ENCODE measurements at regions not wholly inside any gene's neighbourhood (a gene's known extent, or its start where the extent isn't known, plus 50 kb on each side); places are given as distances from the start of the nearest gene placed in this dataset.

DNA sequence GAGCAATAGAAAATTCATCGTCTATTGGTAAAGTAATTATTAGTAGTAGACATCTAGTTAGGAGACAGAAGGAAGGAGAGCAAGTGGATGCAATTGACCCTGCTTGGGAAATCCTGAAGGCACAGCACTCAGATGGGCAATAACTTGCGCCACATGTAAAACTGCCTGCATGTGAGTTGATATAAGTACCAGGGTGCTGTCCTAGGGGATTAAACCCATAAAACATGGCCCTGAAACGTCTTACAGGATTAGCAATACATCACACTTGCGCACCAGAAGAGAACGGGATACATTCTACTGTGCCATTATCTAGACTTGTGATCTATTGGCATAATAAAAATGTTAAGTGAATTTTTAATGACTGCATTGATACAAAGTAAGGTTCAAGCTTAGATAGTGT lies 277.5 kb upstream of the LYPLAL1 start:
- H3K36me3 ChIP-seq (ENCODE audit: insufficient read depth, low read length) = no peaks in the 10 kb centered on the region
- TF ChIP-seq EZH2 (IDR thresholded peaks at IDR 0.05) = no peak
- TF ChIP-seq POLR2AphosphoS5 (IDR thresholded peaks at IDR 0.05; ENCODE audit: borderline replicate concordance, low read depth, low read length) = no peak
- no peak for TF ChIP-seq FOXP2 (optimal IDR thresholded peaks at IDR 0.05; ENCODE audit: control extremely low read depth, extremely low read length, insufficient read depth)
- no peak overlapping the region for H3K27ac ChIP-seq
- no peaks in the 10 kb centered on the region for H3K9me3 ChIP-seq (ENCODE audit: low read depth, low read length)
- H3K9ac ChIP-seq (ENCODE audit: insufficient read length) = no peak overlapping the region
- DNase-seq (ENCODE audit: low read depth, low spot score) = no peak
- H3K4me3 ChIP-seq = no peak overlapping the region

DNA sequence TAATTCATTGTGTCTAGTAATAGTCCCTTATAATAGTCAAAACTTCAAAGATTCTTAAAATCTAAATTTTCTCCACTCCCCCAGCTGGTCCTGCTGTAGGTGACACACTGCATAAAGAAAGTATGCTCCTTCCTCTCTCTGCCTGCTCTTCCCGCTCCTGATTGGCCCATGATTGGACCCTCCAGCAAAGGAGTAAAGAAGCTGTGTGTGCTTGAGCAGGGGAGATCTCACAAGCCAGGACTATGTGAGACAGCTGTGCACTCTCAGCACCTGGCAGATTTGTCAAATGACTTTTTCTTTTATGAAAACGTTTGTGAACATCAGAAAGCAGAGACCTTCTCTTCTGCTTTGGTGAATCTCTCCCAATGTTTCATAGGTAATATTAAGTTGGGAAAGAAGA lies 274.8 kb upstream of the LYPLAL1 start:
- Histone ChIP-seq H3K36me3 (ENCODE audit: insufficient read depth, low read length) (no peaks in the 10 kb centered on the region), H3K27ac (no peak overlapping the region), H3K4me3 (no peak overlapping the region), H3K9ac (ENCODE audit: insufficient read length) (no peak overlapping the region), H3K9me3 (ENCODE audit: low read depth, low read length) (no peaks in the 10 kb centered on the region)
- no peak for DNase-seq (ENCODE audit: low read depth, low spot score)
- TF ChIP-seq POLR2AphosphoS5 (IDR thresholded peaks at IDR 0.05; ENCODE audit: borderline replicate concordance, low read depth, low read length) = no peak
- no peak for TF ChIP-seq FOXP2 (optimal IDR thresholded peaks at IDR 0.05; ENCODE audit: control extremely low read depth, extremely low read length, insufficient read depth)
- no peak for TF ChIP-seq EZH2 (IDR thresholded peaks at IDR 0.05)

DNA sequence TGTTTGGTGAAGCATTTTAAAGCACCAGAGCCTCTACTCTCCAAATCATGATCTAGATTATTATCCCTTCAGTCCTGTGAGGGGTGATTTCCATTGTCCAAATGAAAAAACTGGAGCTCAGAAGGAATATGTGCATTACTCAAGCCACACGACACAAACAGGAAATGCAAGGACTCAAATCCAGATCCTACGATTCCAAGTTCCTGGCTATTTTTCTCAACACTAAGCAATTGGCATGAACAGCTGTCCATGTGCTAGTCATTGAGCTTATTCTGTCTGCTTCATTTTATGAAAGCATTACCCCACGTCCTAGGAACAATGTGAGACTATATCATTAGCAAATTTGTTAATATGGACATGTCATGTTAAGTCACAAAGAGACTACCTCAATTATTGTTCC lies 273.1 kb upstream of the LYPLAL1 start:
- no peak overlapping the region for H3K4me3 ChIP-seq
- no peak overlapping the region for H3K27ac ChIP-seq
- H3K36me3 ChIP-seq (ENCODE audit: insufficient read depth, low read length) = no peaks in the 10 kb centered on the region
- DNase-seq (ENCODE audit: low read depth, low spot score) = no peak
- H3K9ac ChIP-seq (ENCODE audit: insufficient read length) = no peak overlapping the region
- TF ChIP-seq POLR2AphosphoS5 (IDR thresholded peaks at IDR 0.05; ENCODE audit: borderline replicate concordance, low read depth, low read length) (no peak), FOXP2 (optimal IDR thresholded peaks at IDR 0.05; ENCODE audit: control extremely low read depth, extremely low read length, insufficient read depth) (no peak), EZH2 (IDR thresholded peaks at IDR 0.05) (no peak)
- no peaks in the 10 kb centered on the region for H3K9me3 ChIP-seq (ENCODE audit: low read depth, low read length)

DNA sequence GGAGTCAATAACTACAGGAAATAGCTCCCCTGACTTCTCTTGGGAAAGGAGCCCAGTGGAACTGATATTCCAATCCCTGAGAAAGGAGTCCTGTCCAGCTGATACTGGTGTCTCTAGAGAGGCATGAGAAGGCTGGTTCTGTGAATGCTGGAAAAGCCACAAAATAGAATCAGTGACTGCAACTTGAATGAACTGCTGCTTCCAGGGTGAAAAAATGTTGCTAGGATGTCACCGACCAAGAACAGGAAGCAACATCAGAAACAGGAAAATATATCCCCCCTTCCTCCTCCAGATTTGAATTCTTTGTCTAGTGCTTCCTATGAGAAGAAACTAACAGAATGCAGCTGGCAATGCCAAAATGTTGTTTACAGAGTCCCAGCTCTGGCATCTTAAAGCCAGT lies 269.3 kb upstream of the LYPLAL1 start:
- H3K4me3 ChIP-seq = no peak overlapping the region
- H3K36me3 ChIP-seq (ENCODE audit: insufficient read depth, low read length) = no peaks in the 10 kb centered on the region
- DNase-seq (ENCODE audit: low read depth, low spot score) = no peak
- TF ChIP-seq EZH2 (IDR thresholded peaks at IDR 0.05) (no peak), FOXP2 (optimal IDR thresholded peaks at IDR 0.05; ENCODE audit: control extremely low read depth, extremely low read length, insufficient read depth) (no peak), POLR2AphosphoS5 (IDR thresholded peaks at IDR 0.05; ENCODE audit: borderline replicate concordance, low read depth, low read length) (no peak)
- no peak overlapping the region for H3K27ac ChIP-seq
- no peak overlapping the region for H3K9ac ChIP-seq (ENCODE audit: insufficient read length)
- H3K9me3 ChIP-seq (ENCODE audit: low read depth, low read length) = no peaks in the 10 kb centered on the region

DNA sequence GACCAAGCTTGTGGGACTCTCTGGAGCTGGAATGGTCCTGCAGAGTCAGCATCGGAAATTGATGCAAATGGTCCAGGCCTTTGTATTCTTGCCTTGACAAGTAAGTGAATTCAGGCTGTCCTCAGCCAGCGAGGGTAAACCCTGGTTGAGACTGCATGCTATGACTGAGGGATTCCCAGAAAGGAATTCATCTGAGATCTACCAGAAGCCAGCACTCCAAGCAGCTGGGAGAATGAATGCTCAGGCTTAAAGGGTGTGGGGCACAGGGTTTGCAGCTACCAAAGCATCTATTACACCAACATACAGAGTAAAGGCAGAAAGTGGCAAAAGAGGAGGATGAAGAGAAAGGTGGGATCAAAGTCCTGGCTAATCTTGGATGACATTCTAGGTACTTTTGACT lies 257.0 kb upstream of the LYPLAL1 start:
- Histone ChIP-seq H3K9ac (ENCODE audit: insufficient read length) (no peak overlapping the region), H3K4me3 (no peak overlapping the region), H3K9me3 (ENCODE audit: low read depth, low read length) (no peaks in the 10 kb centered on the region), H3K27ac (no peak overlapping the region), H3K36me3 (ENCODE audit: insufficient read depth, low read length) (no peaks in the 10 kb centered on the region)
- TF ChIP-seq EZH2 (IDR thresholded peaks at IDR 0.05) = no peak
- TF ChIP-seq FOXP2 (optimal IDR thresholded peaks at IDR 0.05; ENCODE audit: control extremely low read depth, extremely low read length, insufficient read depth) = no peak
- TF ChIP-seq POLR2AphosphoS5 (IDR thresholded peaks at IDR 0.05; ENCODE audit: borderline replicate concordance, low read depth, low read length) = no peak
- DNase-seq (ENCODE audit: low read depth, low spot score) = no peak

DNA sequence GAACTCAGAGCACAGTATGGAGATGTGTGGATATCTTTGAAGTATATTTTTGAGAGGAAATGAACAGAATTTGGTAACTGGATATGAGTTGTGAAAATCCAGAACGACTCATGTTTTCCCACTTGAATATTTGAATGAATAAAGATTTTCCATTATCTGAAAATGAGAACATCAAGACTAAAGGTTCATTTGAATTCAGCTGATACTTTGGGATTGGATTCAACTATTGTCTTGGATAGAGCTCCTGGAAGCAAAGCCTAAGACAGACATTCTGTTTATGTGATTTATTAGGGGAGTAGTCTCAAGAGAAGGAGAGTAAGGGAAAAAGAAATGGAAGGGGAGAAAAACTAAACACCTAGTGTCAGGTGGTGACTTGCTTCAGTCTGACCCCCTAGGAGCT lies 256.0 kb upstream of the LYPLAL1 start:
- TF ChIP-seq POLR2AphosphoS5 (IDR thresholded peaks at IDR 0.05; ENCODE audit: borderline replicate concordance, low read depth, low read length) (no peak), FOXP2 (optimal IDR thresholded peaks at IDR 0.05; ENCODE audit: control extremely low read depth, extremely low read length, insufficient read depth) (no peak), EZH2 (IDR thresholded peaks at IDR 0.05) (no peak)
- Histone ChIP-seq H3K36me3 (ENCODE audit: insufficient read depth, low read length) (no peaks in the 10 kb centered on the region), H3K9me3 (ENCODE audit: low read depth, low read length) (no peaks in the 10 kb centered on the region), H3K9ac (ENCODE audit: insufficient read length) (no peak overlapping the region), H3K27ac (no peak overlapping the region), H3K4me3 (no peak overlapping the region)
- no peak for DNase-seq (ENCODE audit: low read depth, low spot score)

DNA sequence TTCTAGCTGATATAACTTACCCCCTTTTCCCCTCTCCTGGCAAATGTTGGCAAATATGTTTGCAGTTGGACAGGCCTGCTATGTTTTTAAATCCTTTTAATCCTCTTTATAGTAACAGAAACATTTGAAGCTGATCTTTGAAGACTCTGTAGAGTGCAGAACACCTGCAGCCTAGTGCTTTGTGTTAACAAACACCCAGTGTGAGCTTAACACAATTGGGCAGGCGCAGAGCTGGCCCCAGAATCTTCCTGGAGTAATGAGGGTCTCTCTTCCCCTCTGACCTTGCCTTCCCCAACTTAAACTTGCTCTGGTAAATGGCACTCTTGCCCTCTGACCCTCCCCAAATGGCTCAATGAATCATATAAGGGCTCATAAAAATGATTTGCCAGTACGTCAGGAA lies 247.9 kb upstream of the LYPLAL1 start:
- Histone ChIP-seq H3K27ac (no peak overlapping the region), H3K36me3 (ENCODE audit: insufficient read depth, low read length) (no peaks in the 10 kb centered on the region), H3K9ac (ENCODE audit: insufficient read length) (no peak overlapping the region), H3K4me3 (no peak overlapping the region), H3K9me3 (ENCODE audit: low read depth, low read length) (no peaks in the 10 kb centered on the region)
- DNase-seq (ENCODE audit: low read depth, low spot score) = no peak
- TF ChIP-seq FOXP2 (optimal IDR thresholded peaks at IDR 0.05; ENCODE audit: control extremely low read depth, extremely low read length, insufficient read depth) (no peak), POLR2AphosphoS5 (IDR thresholded peaks at IDR 0.05; ENCODE audit: borderline replicate concordance, low read depth, low read length) (no peak), EZH2 (IDR thresholded peaks at IDR 0.05) (no peak)

DNA sequence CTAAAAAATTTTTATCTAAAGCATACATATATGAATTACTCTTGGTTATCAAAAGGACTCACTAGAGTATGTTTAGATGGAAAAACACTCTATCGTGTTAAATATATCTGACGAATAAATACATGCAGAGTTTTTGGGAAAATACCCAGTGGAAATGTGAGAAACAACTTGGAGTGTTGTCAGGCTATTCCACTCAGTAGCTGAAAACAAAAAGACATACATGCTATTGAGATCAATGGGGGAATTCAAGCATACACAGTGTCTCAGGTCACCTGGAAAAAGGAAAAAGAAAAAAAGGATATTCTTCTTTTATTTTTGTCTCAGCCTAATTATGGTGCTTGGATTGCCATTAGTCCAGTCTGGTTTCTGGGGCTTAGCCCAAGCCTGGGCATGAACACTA lies 247.0 kb upstream of the LYPLAL1 start:
- Histone ChIP-seq H3K4me3 (no peak overlapping the region), H3K9me3 (ENCODE audit: low read depth, low read length) (no peaks in the 10 kb centered on the region), H3K27ac (no peak overlapping the region), H3K9ac (ENCODE audit: insufficient read length) (no peak overlapping the region), H3K36me3 (ENCODE audit: insufficient read depth, low read length) (no peaks in the 10 kb centered on the region)
- TF ChIP-seq POLR2AphosphoS5 (IDR thresholded peaks at IDR 0.05; ENCODE audit: borderline replicate concordance, low read depth, low read length) = no peak
- no peak for TF ChIP-seq EZH2 (IDR thresholded peaks at IDR 0.05)
- no peak for TF ChIP-seq FOXP2 (optimal IDR thresholded peaks at IDR 0.05; ENCODE audit: control extremely low read depth, extremely low read length, insufficient read depth)
- DNase-seq (ENCODE audit: low read depth, low spot score) = no peak

DNA sequence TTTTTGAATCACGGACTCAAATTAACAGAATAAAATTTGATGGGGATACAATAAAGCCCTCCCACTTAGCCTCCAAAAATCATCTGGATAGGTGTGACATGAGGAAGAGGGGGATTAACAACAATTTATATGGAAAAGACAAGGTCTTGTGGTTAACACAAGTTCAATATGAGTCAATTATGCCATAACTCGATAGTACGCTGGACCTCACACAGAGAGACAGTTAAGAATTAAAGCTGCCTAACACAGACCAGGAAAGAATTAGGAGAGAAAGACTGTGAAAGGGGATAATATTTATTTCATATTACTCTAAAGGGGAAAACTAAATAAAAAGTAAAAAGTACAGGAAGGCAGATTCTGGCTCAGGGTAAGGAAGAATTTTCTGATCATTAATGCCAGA lies 243.7 kb upstream of the LYPLAL1 start:
- TF ChIP-seq EZH2 (IDR thresholded peaks at IDR 0.05) (no peak), POLR2AphosphoS5 (IDR thresholded peaks at IDR 0.05; ENCODE audit: borderline replicate concordance, low read depth, low read length) (no peak), FOXP2 (optimal IDR thresholded peaks at IDR 0.05; ENCODE audit: control extremely low read depth, extremely low read length, insufficient read depth) (no peak)
- DNase-seq (ENCODE audit: low read depth, low spot score) = no peak
- no peak overlapping the region for H3K4me3 ChIP-seq
- H3K9ac ChIP-seq (ENCODE audit: insufficient read length) = no peak overlapping the region
- no peaks in the 10 kb centered on the region for H3K9me3 ChIP-seq (ENCODE audit: low read depth, low read length)
- no peaks in the 10 kb centered on the region for H3K36me3 ChIP-seq (ENCODE audit: insufficient read depth, low read length)
- no peak overlapping the region for H3K27ac ChIP-seq
